SKM-1 (cell line): ENCODE measurements at regions not wholly inside any gene's neighbourhood (a gene's known extent, or its start where the extent isn't known, plus 50 kb on each side); places are given as distances from the start of the nearest gene placed in this dataset.

ENCODE experiments used
- DNase-seq: peaks from one replicate; lab custom pipeline; 2025; ENCODE audit not compliant: unreplicated experiment; lab: John Stamatoyannopoulos, UW

DNA sequence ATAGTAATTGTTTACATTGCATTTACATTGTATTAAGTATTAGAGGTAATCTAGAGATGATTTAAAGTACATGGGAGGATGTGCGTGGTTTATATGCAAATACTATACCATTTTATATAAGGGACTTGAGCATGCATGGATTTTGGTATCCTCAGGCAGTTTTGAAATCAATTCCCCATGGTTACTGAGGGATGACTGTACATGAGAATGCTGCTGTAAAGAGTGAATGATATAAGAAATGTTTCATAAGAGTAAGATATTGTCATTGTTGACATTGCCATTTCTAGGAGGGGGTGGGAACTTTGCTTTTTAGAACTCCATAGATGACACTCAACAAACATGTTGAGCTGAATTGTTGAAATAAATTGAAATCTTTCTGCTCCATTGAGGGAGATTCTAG, 185.0 kb downstream of the SEMA6A start:
- DNase-seq, result no peak

GRCh38 chr5:116388564-116389258, 185.9 kb downstream of the SEMA6A start:
- no peak for DNase-seq

GRCh38 chr5:116387738-116388137, 186.9 kb downstream of the SEMA6A start:
- DNase-seq, result no peak

GRCh38 chr5:116386633-116387032, 188.0 kb downstream of the SEMA6A start:
- DNase-seq, result no peak

DNA sequence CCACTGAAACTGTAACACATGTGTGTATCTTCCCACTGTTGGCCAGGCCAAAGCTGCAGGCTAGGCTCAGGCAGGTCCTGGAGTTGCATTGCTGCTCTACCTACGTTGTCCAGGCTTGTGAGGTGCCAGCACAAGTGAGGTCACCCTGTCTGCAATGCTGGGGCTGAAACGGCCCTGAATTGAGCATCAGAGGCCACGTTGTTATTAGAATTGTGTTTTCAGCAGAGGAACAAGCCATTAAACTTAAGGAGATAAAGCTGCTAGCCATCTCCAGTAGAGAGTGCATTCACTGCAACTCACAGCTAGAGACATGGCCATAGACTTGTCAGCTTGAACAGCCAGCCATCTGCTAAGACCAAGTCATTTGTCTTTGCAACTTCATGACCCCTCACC, 191.8 kb downstream of the SEMA6A start:
- DNase-seq, result no peak

- no peak for DNase-seq
Observed at GRCh38 chr5:116382032-116382873, 192.4 kb downstream of the SEMA6A start.

GRCh38 chr5:116381201-116381600, 193.4 kb downstream of the SEMA6A start:
- DNase-seq, result no peak

GRCh38 chr5:116380621-116381020, 194.0 kb downstream of the SEMA6A start:
- DNase-seq, result no peak

DNA sequence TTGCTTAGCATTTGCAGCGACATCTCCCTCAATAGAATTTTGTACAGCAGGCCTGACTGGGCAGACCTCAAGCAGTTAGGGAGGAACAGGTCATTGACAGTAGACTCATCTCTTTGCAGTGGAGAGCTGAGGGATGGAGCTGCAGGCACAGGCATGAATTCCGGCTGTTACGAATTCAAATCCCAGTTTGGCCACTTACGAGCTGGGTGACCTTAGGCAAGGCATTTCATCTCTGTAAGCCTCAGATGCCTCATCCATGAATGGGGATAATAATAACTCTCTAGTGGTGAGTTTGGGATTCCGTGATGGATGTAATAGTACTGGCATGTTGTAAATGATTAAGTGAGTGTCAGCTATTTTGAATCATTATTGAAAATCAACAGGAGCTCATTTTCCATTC, 195.3 kb downstream of the SEMA6A start:
- no peak for DNase-seq

DNA sequence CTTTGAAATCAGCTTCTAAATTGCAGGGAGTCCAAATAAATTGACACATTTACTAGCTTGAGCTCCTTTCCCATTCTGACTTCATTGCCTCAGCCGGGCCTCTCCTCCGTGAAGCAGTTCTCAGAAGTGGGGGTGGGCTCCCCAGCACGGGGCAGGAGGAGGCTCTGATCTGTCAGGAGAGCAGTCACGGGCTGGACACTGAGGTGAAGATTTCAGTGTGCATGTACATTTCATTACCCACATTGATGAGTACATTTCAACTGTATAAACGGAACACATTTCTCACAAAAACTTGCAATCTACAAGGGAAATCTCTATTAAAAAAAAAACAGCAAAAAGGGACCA, 195.9 kb downstream of the SEMA6A start:
- DNase-seq, result no peak

DNA sequence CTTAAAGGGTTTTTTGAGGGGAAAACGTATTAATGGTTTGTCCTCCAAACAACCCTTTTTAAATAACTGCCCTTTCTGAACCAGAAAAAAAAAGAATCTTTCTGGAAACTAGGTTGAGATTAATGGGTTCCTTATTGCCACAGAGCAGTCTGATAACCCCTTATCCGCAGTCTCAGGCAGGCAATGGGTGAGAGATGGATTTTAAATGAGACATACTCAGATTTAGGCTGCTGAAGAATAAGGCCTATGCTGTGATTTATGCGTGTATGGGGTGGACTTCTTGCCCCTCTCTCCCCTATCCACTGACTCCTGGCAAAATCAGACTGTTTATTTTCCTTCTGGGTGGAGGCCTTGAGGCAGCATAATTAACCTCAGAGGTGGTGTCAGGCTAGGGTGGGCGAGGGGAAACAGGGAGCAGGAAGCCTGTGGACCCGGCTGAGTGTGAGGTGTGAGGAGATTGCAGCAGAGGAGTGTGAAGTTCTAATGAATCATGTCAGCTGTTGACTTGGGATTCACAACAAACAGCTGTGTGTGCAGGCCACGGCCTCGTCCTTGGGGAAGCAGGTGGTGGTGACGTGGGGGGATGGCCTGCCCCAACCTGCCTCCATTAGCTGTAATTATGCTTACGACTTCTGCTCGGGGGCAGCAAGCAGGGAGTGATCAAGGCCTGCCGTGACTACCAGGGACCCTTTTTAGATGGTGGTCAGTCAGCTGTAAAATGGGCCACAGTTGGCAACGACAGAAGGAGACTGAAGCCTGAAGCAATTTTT, 196.4 kb downstream of the SEMA6A start:
- no peak for DNase-seq

- no peak for DNase-seq
Observed at GRCh38 chr5:116377276-116378006, 197.2 kb downstream of the SEMA6A start.

- no peak for DNase-seq
Observed at GRCh38 chr5:116375926-116376325, 198.7 kb downstream of the SEMA6A start.

DNA sequence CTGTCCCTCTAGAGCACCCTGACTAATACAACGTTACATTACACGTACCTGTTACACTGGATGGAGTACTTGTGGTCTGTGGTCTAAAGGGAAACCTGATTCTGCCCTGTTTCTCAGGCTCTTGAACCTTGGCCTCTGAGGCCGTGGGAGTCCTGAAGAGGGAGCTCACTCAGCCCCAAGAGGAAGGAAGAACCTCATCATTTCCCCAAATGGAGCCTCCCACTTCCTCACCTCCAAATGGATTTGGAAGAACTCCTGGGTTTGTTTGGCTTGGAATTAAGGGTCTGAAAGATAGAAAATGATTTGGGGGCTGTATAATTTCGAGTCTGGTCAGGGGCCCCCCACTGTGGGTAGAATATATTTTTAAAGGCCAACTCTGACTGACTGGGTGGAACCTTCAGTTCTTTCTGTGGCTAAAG, 200.2 kb downstream of the SEMA6A start:
- DNase-seq, result no peak

- no peak for DNase-seq
Observed at GRCh38 chr5:116372931-116373597, 201.6 kb downstream of the SEMA6A start.

- no peak for DNase-seq
Observed at GRCh38 chr5:116371935-116372334, 202.7 kb downstream of the SEMA6A start.

DNA sequence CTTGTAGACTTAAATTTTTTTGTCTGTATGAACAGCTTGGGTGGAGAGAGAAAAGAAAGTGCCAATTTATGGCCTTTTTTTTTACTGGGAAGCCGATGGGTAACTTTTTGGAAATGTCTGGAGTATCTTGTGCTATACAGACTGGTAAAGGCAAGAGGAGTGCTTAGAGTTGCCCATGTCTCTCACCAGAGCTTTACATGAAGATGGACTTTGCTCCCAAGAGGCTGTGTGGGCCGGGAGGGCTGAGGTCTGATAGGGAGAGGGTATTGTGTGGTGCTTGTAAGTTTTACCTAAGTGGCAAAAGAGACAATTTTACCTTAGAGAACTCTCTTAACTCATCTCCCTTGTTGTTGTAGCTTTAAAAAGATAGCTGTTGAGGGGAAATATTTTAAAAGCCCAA, 203.2 kb downstream of the SEMA6A start:
- no peak for DNase-seq

DNA sequence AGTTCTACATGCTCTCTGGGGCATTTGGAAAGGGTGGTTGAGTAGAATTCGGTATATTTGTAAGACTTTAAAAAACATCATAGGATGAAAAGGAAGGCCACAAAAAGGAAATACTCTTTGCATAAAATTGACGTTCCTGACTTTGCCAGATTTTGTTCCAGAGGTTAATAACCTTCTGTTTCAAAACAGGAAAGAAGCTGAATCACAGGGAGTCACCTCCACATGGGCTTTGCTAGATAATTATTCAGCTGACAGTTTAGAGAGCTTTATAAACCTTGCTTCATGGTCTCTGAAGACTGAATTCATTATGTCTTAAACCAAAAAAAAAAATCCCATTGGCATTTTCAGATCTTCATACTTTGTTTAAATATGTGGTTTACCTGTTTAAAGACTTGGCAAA, 203.7 kb downstream of the SEMA6A start:
- DNase-seq, result no peak

DNA sequence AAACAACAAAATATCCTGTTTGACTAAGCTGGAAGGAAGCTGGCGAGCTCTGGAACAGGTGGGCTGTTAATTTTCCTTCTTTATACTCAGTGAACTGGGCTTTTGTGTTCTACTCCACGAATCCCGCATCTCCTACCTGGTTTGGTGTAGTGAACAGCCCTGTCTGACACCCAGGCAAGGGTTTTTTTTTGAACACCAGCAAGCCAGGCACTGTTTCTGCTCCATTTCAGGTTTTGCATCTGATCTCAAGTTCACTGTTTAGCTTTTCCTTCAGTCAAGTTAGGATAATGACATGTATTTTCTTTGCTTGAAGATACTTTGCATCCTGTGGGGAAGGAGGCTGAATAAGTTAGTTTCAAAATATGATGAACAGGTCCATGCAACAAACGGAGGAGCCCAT, 204.5 kb downstream of the SEMA6A start:
- DNase-seq, result no peak

DNA sequence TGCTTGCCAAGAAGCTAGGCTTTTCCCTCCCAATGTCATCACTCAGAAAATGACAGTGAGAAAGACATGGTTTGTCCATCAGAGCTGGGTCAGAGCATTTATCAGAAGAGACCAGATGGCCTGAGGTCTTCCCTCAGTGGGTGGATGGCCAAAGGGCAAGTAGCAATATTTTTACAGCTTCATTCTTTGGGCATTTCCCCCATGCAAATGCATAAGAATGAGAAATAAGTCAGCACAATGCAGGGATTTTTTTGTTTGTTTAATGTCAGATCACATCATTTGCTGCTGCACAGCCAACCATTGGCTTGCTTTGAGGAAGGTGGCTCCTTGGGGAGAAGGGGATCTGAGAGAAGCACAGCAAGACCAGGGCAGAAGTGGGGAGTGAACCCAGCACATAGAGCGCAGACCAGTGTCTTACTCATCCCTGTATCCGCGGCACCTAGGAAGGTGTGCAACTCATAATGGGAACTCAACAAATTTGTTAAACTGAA, 209.6 kb downstream of the SEMA6A start:
- no peak for DNase-seq
